Liver (tissue), 8 donors: ENCODE measurements at regions not wholly inside any gene's neighbourhood (a gene's known extent, or its start where the extent isn't known, plus 50 kb on each side); places are given as distances from the start of the nearest gene placed in this dataset.

Experiments used
- DNase-seq: peaks from one replicate; pipeline ENCODE4 v3.0.0-alpha.2; 2017; ENCODE audit warnings: low spot score
- H3K27ac ChIP-seq, 2 donors: one replicate each; pipeline ENCODE4 v1.7.0; 2013; ENCODE audit warnings: inconsistent platforms in 2 of 2, low read length in 2 of 2, control low read depth in 1 of 2, low read depth in 1 of 2, mild to moderate bottlenecking in 1 of 2
- H3K27me3 ChIP-seq, 4 donors: one replicate each; pipeline versions ENCODE4 v1.6.1 to v1.7.0; 2013; ENCODE audit warnings: low read length in 3 of 4, inconsistent platforms in 1 of 4, mild to moderate bottlenecking in 1 of 4, moderate library complexity in 1 of 4; ENCODE audit not compliant: control insufficient read depth in 4 of 4, insufficient read depth in 4 of 4
- H3K36me3 ChIP-seq, 4 donors: one replicate each; pipeline versions ENCODE4 v1.6.1 to v1.7.0; 2013; ENCODE audit warnings: low read length in 3 of 4, mild to moderate bottlenecking in 3 of 4, low read depth in 1 of 4, moderate library complexity in 1 of 4; ENCODE audit not compliant: control insufficient read depth in 4 of 4, insufficient read depth in 3 of 4
- H3K4me1 ChIP-seq, 4 donors: one replicate each; pipeline versions ENCODE4 v1.6.1 to v1.7.0; 2013; ENCODE audit warnings: low read length in 3 of 4, mild to moderate bottlenecking in 3 of 4, moderate library complexity in 1 of 4; ENCODE audit not compliant: control insufficient read depth in 4 of 4, insufficient read depth in 4 of 4
- H3K4me3 ChIP-seq, 3 donors: one replicate each; pipeline versions ENCODE4 v1.6.1 to v1.7.0; 2013; ENCODE audit warnings: low read length in 3 of 3, control low read depth in 1 of 3, low read depth in 1 of 3, mild to moderate bottlenecking in 1 of 3
- H3K9ac ChIP-seq, 2 donors: one replicate each; pipeline ENCODE4 v1.7.0; 2013; ENCODE audit warnings: low read length in 2 of 2, mild to moderate bottlenecking in 2 of 2, moderate library complexity in 2 of 2, control low read depth in 1 of 2, low read depth in 1 of 2
- H3K9me3 ChIP-seq, 4 donors: one replicate each; pipeline versions ENCODE4 v1.6.1 to v1.7.0; 2013; ENCODE audit warnings: low read length in 3 of 4; ENCODE audit not compliant: control insufficient read depth in 4 of 4
- EGR1 ChIP-seq, 2 donors: IDR thresholded peaks; 2 replicates each; pipeline ENCODE4 v1.6.1; 2016 to 2018; ENCODE audit warnings: antibody characterized with exemption in 2 of 2, low read depth in 2 of 2
- FOXA1 ChIP-seq: IDR thresholded peaks from 2 replicates; pipeline ENCODE4 v1.6.1; 2016; ENCODE audit warnings: antibody characterized with exemption
- FOXA2 ChIP-seq: IDR thresholded peaks from 2 replicates; pipeline ENCODE4 v1.6.1; 2016; ENCODE audit warnings: antibody characterized with exemption
- GABPA ChIP-seq, 2 donors: IDR thresholded peaks in 1 of 2; conservative IDR thresholded peaks in 1 of 2; 2 replicates each; pipeline ENCODE4 v1.6.1; 2016; ENCODE audit warnings: antibody characterized with exemption in 2 of 2, mild to moderate bottlenecking in 1 of 2, moderate library complexity in 1 of 2
- HNF4A ChIP-seq, 2 donors: conservative IDR thresholded peaks; 2 replicates each; pipeline ENCODE4 v1.6.1; 2016; ENCODE audit warnings: antibody characterized with exemption in 2 of 2, mild to moderate bottlenecking in 2 of 2
- HNF4G ChIP-seq: IDR thresholded peaks from 2 replicates; pipeline ENCODE4 v1.6.1; 2016; ENCODE audit warnings: antibody characterized with exemption
- JUND ChIP-seq, 2 donors: IDR thresholded peaks; 2 replicates each; pipeline ENCODE4 v1.6.1; 2016; ENCODE audit warnings: antibody characterized with exemption in 2 of 2
- NR2F2 ChIP-seq: IDR thresholded peaks from 2 replicates; pipeline ENCODE4 v1.6.1; 2016; ENCODE audit warnings: antibody characterized with exemption
- RAD21 ChIP-seq, 2 donors: IDR thresholded peaks; 2 replicates each; pipeline ENCODE4 v1.6.1; 2016; ENCODE audit warnings: antibody characterized with exemption in 2 of 2, mild to moderate bottlenecking in 2 of 2
- RXRA ChIP-seq, 2 donors: IDR thresholded peaks; 2 replicates each; pipeline ENCODE4 v1.6.1; 2017 to 2018; ENCODE audit warnings: antibody characterized with exemption in 2 of 2, mild to moderate bottlenecking in 1 of 2
- SP1 ChIP-seq: IDR thresholded peaks from 2 replicates; pipeline ENCODE4 v1.6.1; 2018; ENCODE audit warnings: antibody characterized with exemption, mild to moderate bottlenecking
- YY1 ChIP-seq: IDR thresholded peaks from 2 replicates; pipeline ENCODE4 v1.6.1; 2016; ENCODE audit warnings: antibody characterized with exemption, mild to moderate bottlenecking
- WGBS: extraction: QIAGEN DNeasy Blood & Tissue Kit; methylation state at CpG from one replicate; pipeline ENCODE4 v1.1.7; 2013; 5-methylcytosine and 5-hydroxymethylcytosine counted together
- TF ChIP-seq, protein P1 (sequence below): fragments of 150-350 bp; IDR thresholded peaks from 2 replicates; pipeline ENCODE4 v1.5.1; 2017; ENCODE audit warnings: improper control_type of control experiment, low read depth, low read length; ENCODE audit not compliant: missing input control
- TF ChIP-seq, protein P2 (sequence below): IDR thresholded peaks from 2 replicates; pipeline ENCODE4 v1.6.1; 2016; ENCODE audit warnings: antibody characterized with exemption
- TF ChIP-seq, protein P3 (sequence below): IDR thresholded peaks from 2 replicates; pipeline ENCODE4 v1.6.1; 2016; ENCODE audit warnings: antibody characterized with exemption
- TF ChIP-seq, protein P4 (sequence below): IDR thresholded peaks from 2 replicates; pipeline ENCODE4 v1.6.1; 2016; ENCODE audit warnings: antibody characterized with exemption, mild to moderate bottlenecking
- donor health status: healthy.
- donor health status: healthy.
- donor health status: healthy.
- donor health status: healthy.
- donor health status: healthy.

DNA sequence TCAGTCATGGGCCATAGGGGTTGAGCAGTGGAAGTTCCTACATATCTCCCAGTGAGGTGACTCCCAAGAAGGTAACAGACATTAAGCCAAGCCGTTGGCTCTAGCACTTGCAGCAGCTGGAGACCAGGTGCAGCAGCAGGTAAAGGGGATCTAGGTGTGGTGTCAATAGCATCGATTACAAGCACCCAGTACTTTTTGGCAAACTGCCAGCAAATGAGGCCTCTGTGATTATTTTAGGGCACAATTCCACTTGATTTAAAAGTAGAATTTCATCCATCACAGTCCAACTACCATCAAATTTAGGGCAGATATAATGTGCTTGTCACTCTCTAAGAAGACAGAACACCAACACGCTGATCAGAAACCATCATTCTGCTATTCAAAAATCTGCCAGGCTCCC, 224.1 kb upstream of the EGLN3 start:
- TF ChIP-seq HNF4A (conservative IDR thresholded peaks at IDR 0.05) (no peak), JUND (IDR thresholded peaks at IDR 0.05) (no peak), HNF4G (no peak)
- TF ChIP-seq, protein P1, sequence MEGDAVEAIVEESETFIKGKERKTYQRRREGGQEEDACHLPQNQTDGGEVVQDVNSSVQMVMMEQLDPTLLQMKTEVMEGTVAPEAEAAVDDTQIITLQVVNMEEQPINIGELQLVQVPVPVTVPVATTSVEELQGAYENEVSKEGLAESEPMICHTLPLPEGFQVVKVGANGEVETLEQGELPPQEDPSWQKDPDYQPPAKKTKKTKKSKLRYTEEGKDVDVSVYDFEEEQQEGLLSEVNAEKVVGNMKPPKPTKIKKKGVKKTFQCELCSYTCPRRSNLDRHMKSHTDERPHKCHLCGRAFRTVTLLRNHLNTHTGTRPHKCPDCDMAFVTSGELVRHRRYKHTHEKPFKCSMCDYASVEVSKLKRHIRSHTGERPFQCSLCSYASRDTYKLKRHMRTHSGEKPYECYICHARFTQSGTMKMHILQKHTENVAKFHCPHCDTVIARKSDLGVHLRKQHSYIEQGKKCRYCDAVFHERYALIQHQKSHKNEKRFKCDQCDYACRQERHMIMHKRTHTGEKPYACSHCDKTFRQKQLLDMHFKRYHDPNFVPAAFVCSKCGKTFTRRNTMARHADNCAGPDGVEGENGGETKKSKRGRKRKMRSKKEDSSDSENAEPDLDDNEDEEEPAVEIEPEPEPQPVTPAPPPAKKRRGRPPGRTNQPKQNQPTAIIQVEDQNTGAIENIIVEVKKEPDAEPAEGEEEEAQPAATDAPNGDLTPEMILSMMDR: no peak
- WGBS: 82% methylated on average over 3 of the region's 3 CpGs

DNA sequence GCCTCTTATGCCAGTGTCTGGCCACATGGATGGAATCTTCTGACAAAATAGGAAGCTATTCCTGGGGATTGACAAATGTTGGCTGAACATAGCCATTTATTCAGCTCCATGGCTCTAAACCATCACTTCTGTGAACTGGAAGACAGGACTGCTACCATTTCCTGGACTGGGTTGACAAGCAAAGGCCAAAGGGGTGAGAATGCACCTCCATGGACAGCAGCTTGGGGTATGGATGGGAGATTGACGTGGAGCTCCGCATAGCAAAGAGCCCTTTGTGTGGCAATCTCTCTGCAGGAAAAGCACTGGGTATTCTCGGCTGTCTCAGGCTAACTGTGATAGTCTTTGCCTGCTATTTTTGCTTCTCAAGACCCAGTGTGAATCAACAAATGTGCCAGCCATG, 223.0 kb upstream of the EGLN3 start:
- no peak overlapping the region for H3K4me3 ChIP-seq
- no peak for DNase-seq
- H3K9ac ChIP-seq: no peak overlapping the region
- 92% methylated on average over 3 of the region's 3 CpGs for WGBS
- TF ChIP-seq, protein P1: no peak
- TF ChIP-seq YY1 (no peak), FOXA2 (no peak), EGR1 (IDR thresholded peaks at IDR 0.05; ENCODE audit: low read depth in 2 of 2) (no peak), NR2F2 (no peak), GABPA (IDR thresholded peaks at IDR 0.05 in 1 of 2, conservative IDR thresholded peaks at IDR 0.05 in 1 of 2) (no peak), JUND (IDR thresholded peaks at IDR 0.05) (no peak)
- TF ChIP-seq, protein P2, sequence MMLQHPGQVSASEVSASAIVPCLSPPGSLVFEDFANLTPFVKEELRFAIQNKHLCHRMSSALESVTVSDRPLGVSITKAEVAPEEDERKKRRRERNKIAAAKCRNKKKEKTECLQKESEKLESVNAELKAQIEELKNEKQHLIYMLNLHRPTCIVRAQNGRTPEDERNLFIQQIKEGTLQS: no peak
- H3K9me3 ChIP-seq: no peaks in the 10 kb centered on the region
- H3K36me3 ChIP-seq: no peaks in the 10 kb centered on the region
- H3K27me3 ChIP-seq: no peaks in the 10 kb centered on the region
- no peak overlapping the region for H3K27ac ChIP-seq
- peaks cover 0 to 2% (median 0%) of the 10 kb centered on the region in 4 donors for H3K4me1 ChIP-seq

More for the DNA sequence above, 224.1 kb upstream of the EGLN3 start:
- no peaks in the 10 kb centered on the region for H3K27me3 ChIP-seq
- no peak overlapping the region for H3K4me3 ChIP-seq
- no peak overlapping the region for H3K9ac ChIP-seq
- H3K9me3 ChIP-seq: no peaks in the 10 kb centered on the region
- DNase-seq: no peak
- no peaks in the 10 kb centered on the region for H3K36me3 ChIP-seq
- no peak overlapping the region for H3K27ac ChIP-seq
- H3K4me1 ChIP-seq: peaks cover 0 to 2% (median 0%) of the 10 kb centered on the region in 4 donors

DNA sequence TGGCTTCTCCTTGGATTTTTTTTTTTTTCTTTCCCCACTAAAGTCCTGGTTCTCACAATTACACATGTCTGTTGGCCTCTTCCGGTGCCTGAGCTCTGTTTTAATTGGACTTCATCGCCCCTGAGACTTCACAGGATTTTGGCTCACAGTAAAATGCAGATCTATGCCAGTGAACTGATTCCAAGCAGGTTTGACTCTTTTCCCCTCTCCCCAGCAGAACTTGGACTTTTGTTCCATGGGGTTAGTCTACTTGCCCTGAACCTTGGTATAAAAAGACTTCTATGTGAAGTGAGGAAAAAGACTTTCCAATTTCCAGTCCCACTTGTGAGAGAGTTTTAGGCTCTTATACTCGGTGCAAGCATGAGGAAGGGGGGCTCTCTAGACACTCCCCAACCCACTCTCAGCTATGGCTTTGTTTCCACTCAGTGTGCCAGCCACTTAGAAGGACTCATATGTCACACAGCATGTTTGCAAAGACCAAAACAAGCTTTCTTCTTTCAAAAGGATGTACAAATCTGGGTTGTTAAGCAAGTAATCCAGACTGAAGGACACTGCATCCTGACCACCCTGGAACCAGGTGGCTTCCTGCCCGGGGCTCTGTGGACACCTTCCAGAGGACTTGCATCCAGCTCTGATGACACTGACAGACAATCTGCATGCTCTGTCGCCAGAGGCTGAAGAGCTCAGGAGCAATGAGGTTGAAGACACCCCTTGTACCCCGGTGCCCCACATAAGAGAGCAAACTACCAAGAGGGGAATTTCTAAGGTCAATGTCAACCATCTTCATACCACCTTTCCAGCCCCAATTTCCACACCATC, 221.9 kb upstream of the EGLN3 start:
- 78% methylated on average over 6 of the region's 6 CpGs for WGBS
- no peaks in the 10 kb centered on the region for H3K27me3 ChIP-seq
- no peak for DNase-seq
- TF ChIP-seq FOXA1 (no peak), RAD21 (IDR thresholded peaks at IDR 0.05) (no peak), JUND (IDR thresholded peaks at IDR 0.05) (no peak), HNF4G (no peak), SP1 (no peak), RXRA (IDR thresholded peaks at IDR 0.05) (no peak), HNF4A (conservative IDR thresholded peaks at IDR 0.05) (no peak), EGR1 (IDR thresholded peaks at IDR 0.05; ENCODE audit: low read depth in 2 of 2) (no peak), FOXA2 (no peak), GABPA (IDR thresholded peaks at IDR 0.05 in 1 of 2, conservative IDR thresholded peaks at IDR 0.05 in 1 of 2) (no peak)
- TF ChIP-seq, protein P3, sequence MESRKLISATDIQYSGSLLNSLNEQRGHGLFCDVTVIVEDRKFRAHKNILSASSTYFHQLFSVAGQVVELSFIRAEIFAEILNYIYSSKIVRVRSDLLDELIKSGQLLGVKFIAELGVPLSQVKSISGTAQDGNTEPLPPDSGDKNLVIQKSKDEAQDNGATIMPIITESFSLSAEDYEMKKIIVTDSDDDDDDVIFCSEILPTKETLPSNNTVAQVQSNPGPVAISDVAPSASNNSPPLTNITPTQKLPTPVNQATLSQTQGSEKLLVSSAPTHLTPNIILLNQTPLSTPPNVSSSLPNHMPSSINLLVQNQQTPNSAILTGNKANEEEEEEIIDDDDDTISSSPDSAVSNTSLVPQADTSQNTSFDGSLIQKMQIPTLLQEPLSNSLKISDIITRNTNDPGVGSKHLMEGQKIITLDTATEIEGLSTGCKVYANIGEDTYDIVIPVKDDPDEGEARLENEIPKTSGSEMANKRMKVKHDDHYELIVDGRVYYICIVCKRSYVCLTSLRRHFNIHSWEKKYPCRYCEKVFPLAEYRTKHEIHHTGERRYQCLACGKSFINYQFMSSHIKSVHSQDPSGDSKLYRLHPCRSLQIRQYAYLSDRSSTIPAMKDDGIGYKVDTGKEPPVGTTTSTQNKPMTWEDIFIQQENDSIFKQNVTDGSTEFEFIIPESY: no peak
- TF ChIP-seq, protein P4, sequence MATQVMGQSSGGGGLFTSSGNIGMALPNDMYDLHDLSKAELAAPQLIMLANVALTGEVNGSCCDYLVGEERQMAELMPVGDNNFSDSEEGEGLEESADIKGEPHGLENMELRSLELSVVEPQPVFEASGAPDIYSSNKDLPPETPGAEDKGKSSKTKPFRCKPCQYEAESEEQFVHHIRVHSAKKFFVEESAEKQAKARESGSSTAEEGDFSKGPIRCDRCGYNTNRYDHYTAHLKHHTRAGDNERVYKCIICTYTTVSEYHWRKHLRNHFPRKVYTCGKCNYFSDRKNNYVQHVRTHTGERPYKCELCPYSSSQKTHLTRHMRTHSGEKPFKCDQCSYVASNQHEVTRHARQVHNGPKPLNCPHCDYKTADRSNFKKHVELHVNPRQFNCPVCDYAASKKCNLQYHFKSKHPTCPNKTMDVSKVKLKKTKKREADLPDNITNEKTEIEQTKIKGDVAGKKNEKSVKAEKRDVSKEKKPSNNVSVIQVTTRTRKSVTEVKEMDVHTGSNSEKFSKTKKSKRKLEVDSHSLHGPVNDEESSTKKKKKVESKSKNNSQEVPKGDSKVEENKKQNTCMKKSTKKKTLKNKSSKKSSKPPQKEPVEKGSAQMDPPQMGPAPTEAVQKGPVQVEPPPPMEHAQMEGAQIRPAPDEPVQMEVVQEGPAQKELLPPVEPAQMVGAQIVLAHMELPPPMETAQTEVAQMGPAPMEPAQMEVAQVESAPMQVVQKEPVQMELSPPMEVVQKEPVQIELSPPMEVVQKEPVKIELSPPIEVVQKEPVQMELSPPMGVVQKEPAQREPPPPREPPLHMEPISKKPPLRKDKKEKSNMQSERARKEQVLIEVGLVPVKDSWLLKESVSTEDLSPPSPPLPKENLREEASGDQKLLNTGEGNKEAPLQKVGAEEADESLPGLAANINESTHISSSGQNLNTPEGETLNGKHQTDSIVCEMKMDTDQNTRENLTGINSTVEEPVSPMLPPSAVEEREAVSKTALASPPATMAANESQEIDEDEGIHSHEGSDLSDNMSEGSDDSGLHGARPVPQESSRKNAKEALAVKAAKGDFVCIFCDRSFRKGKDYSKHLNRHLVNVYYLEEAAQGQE: no peak
- TF ChIP-seq, protein P2: no peak

More for the DNA sequence above, 221.9 kb upstream of the EGLN3 start:
- H3K9ac ChIP-seq: no peak overlapping the region
- H3K4me1 ChIP-seq: peaks cover 0 to 2% (median 0%) of the 10 kb centered on the region in 4 donors
- H3K9me3 ChIP-seq: no peaks in the 10 kb centered on the region
- H3K36me3 ChIP-seq: no peaks in the 10 kb centered on the region
- H3K27ac ChIP-seq: no peak overlapping the region
- no peak overlapping the region for H3K4me3 ChIP-seq
